ENCODE measurements at regions not wholly inside any gene's neighbourhood (a gene's known extent, or its start where the extent isn't known, plus 50 kb on each side); places are given as distances from the start of the nearest gene placed in this dataset.

DNA sequence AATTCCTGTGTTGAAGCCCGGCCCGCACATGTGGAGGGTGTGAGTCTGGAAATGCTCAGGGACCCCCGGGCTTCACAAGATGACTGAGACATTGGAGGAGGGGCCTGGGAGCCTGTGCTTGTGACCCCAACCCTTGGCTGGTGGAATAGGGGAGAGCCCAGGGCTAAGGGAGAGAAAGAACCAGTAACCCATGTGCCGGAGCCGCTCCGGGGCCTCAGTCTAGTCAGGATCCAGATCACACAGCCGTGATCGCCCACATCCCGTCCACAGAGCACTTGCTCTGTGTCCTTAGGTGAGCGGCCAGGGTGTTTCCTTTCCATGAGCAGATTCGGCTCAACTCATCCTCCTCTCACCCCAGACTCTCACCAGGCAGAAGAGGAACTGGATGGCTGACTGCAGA, 152.3 kb upstream of the RPS6KA2 start:
- no peak for TF ChIP-seq CTCF (IDR thresholded peaks at IDR 0.05; ENCODE audit: extremely low read depth, insufficient read depth, missing control alignments)
- in situ Hi-C loops (cut with MboI; ENCODE audit: low pct_unique_long_range_greater_than_20kb, low sequenced_read_pairs, unreplicated experiment) = loop anchor here (10.0 to 25.0 kb wide), 2 partner anchors 183 to 365 kb away; partner anchors contain the start of gene RNASET2
- no peak for DNase-seq (ENCODE audit: low spot score)

DNA sequence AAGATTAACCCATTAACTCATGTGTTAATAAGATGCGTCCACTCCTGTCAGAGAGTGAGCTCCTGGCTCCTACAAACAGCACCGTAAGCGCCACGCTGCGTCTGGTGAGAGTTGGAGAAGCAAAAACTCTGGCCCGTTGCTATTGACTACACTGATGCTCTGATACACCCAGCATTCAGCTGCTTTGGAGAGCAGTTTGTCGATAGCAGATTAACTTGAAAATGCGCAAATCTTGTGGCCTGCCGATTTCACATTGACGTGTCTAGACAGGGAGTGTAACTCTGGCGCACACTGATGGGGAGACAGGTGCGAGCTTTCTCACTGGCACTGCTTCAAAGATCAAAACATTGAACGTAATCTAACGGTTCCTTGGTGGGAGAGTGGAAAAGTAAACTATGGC, 151.7 kb upstream of the RPS6KA2 start:
- in situ Hi-C loops (cut with MboI; ENCODE audit: low pct_unique_long_range_greater_than_20kb, low sequenced_read_pairs, unreplicated experiment) = loop anchor here (10.0 to 25.0 kb wide), 2 partner anchors 184 to 366 kb away; partner anchors contain the start of gene RNASET2
- TF ChIP-seq CTCF (IDR thresholded peaks at IDR 0.05; ENCODE audit: extremely low read depth, insufficient read depth, missing control alignments) = no peak
- DNase-seq (ENCODE audit: low spot score) = no peak

DNA sequence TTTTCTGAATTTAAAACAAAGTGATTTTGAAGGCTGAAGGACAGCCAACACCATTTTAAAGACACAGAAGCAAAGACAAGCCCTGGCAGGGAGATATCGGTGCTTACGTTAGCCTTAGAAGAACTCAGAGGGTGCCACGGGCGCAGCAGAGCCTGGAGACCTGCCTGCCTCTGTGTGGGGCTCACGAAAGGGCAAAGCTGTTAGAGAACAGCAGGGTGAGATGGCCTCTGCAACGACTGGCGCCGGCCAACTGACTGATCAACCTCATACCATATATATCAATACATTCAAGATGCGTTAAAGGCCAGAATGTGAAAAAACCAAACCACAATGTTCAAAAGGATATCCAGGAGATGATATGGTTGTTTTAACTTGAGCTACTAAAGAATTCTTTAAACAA, 151.0 kb upstream of the RPS6KA2 start:
- in situ Hi-C loops (cut with MboI; ENCODE audit: low pct_unique_long_range_greater_than_20kb, low sequenced_read_pairs, unreplicated experiment) = loop anchor here (10.0 to 25.0 kb wide), 2 partner anchors 184 to 367 kb away; partner anchors contain the start of gene RNASET2

DNA sequence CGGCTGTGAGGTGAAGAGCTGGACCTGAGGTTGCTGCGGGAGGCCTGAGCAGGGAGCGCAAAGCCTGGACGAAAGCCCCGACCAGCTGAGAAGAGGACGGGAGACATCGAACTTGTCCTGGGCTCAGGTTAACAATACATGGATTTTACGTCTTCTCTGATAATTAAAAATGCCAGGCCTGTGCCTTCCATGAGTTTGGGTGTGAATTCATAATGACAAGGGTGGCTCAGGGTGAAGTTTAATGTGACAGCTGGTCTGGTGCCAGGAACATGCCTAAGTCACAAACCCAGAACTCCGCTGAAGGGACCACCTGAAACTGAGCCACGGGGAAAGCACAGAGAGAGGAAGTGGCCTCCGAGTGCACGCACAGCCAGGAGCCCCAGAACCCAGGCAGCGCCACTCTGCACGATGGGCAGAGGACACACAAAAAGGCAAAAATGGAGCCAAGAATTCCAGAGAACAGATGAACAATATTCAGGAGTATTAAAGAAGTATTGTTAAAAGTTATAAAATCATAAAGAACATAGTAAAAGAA, 150.1 kb upstream of the RPS6KA2 start:
- no peak for TF ChIP-seq CTCF (IDR thresholded peaks at IDR 0.05; ENCODE audit: extremely low read depth, insufficient read depth, missing control alignments)
- no peak for DNase-seq (ENCODE audit: low spot score)
- in situ Hi-C loops (cut with MboI; ENCODE audit: low pct_unique_long_range_greater_than_20kb, low sequenced_read_pairs, unreplicated experiment) = loop anchor here (10.0 to 25.0 kb wide), 2 partner anchors 185 to 368 kb away; partner anchors contain the start of gene RNASET2

More for the DNA sequence above, 151.0 kb upstream of the RPS6KA2 start:
- TF ChIP-seq CTCF (IDR thresholded peaks at IDR 0.05; ENCODE audit: extremely low read depth, insufficient read depth, missing control alignments) = no peak
- DNase-seq (ENCODE audit: low spot score) = no peak

DNA sequence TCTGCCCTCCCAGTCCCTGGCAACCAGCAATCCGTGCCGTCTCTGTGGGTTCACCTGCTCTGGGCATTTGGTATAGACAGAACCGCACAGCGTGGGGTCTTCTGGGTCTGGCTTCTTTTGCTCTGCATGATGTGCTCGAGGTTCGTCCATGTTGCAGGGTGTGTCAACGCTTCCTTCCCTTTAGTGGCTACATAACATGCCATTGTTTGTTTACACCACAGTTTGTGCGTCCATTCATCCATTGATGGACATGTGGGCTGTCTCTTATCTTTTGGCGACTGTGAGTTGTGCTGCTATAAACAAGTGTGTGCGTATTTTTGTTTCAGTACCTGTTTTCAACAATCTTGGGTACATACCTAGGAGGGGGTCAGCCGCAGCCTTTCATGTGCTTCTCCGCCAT, 149.5 kb upstream of the RPS6KA2 start:
- in situ Hi-C loops (cut with MboI; ENCODE audit: low pct_unique_long_range_greater_than_20kb, low sequenced_read_pairs, unreplicated experiment) = loop anchor here (10.0 to 25.0 kb wide), 2 partner anchors 186 to 368 kb away; partner anchors contain the start of gene RNASET2
- no peak for DNase-seq (ENCODE audit: low spot score)
- no peak for TF ChIP-seq CTCF (IDR thresholded peaks at IDR 0.05; ENCODE audit: extremely low read depth, insufficient read depth, missing control alignments)

DNA sequence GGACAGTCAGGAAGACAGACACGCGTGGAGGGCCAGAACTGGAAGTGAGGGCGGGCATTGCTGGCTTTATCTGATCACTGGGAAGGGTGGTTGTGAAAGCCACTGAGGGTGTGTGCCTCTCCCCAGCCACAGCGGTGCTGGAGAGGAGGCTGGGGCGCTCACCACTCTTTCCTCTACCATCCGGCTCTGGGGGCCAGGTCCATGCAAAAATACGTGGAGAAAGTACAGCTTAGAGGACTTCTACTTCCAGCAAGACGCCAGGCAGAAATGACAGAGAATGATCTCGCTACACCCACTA, 148.8 kb upstream of the RPS6KA2 start:
- TF ChIP-seq CTCF (IDR thresholded peaks at IDR 0.05; ENCODE audit: extremely low read depth, insufficient read depth, missing control alignments) = no peak
- no peak for DNase-seq (ENCODE audit: low spot score)
- in situ Hi-C loops (cut with MboI; ENCODE audit: low pct_unique_long_range_greater_than_20kb, low sequenced_read_pairs, unreplicated experiment) = loop anchor here (10.0 to 25.0 kb wide), 2 partner anchors 186 to 369 kb away; partner anchors contain the start of gene RNASET2

All from GM13977 (cell line).